H1 (cell line): ENCODE measurements at regions not wholly inside any gene's neighbourhood (a gene's known extent, or its start where the extent isn't known, plus 50 kb on each side); places are given as distances from the start of the nearest gene placed in this dataset.

Experiments used
- CHD7 ChIP-seq: fragments of 300-600 bp; sonication (generic); IDR thresholded peaks from 2 replicates; pipeline ENCODE4 v1.7.1; 2012; ENCODE audit warnings: low read length, moderate library complexity, mild to moderate bottlenecking, inconsistent platforms; ENCODE audit not compliant: insufficient replicate concordance
- TF ChIP-seq, protein P1 (sequence below): IDR thresholded peaks from 2 replicates; pipeline ENCODE4 v1.6.1; 2011; ENCODE audit warnings: low read depth, mild to moderate bottlenecking, low read length; ENCODE audit not compliant: insufficient read depth

GRCh38 chr2:186201371-186201770 is 284.7 kb upstream of the ZC3H15 start (continued):
- TF ChIP-seq, protein P1, sequence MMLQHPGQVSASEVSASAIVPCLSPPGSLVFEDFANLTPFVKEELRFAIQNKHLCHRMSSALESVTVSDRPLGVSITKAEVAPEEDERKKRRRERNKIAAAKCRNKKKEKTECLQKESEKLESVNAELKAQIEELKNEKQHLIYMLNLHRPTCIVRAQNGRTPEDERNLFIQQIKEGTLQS, result no peak
- TF ChIP-seq CHD7, result no peak
- TF ChIP-seq, all 59 proteins: peak for 0
